Effector CD8-positive, alpha-beta T cell (primary cell): ENCODE measurements at regions not wholly inside any gene's neighbourhood (a gene's known extent, or its start where the extent isn't known, plus 50 kb on each side); places are given as distances from the start of the nearest gene placed in this dataset.

Experiments
- DNase-seq: peaks from one replicate; lab custom pipeline; 2025; lab: John Stamatoyannopoulos, UW

- no peak for DNase-seq
These were observed 52.5 kb upstream of the C9orf72 start for GRCh38 chr9:27625751-27626150.

- DNase-seq: no peak
These were observed 53.2 kb upstream of the C9orf72 start for GRCh38 chr9:27626244-27627187.

DNA sequence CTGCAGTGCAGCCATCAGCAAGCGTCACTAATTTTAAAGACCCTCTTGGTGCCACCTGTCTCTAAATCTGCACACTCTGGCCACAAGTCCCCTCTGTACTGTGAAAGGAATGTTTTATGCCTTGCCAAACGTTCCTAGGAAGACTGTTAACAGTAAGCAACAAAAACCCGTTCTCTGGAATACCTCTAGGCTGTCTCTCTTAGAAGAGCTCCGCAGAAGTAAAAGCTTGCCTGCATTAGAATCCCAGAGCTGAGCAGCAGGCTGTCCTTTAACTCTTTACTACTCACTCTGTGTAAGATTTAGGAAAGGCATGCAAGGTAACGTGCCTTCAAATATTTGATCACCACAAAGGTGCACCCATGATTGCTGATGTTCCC is 53.9 kb upstream of the C9orf72 start:
- no peak for DNase-seq

- DNase-seq: no peak
These were observed 55.0 kb upstream of the C9orf72 start for GRCh38 chr9:27628311-27628710.

GRCh38 chr9:27629425-27629824 is 56.1 kb upstream of the C9orf72 start:
- no peak for DNase-seq

DNA sequence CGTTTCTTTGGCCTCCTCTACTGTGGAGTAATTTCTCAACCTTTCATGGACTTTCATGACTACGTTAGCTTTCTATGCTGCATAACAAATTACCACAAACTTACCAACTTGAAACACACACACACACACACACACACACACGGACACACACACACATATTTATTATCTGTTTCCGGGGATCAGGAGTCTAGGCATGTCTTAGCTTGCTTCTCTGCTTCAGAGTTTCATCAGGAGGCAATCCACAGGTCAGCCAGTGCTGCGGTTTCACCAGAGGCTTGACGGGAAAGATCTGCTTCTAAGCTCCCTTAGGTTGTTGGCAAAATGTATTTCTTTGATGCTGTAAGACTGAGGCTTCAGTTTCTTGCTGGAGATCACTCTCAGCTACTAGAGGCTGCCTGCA is 59.0 kb upstream of the C9orf72 start:
- DNase-seq: no peak

GRCh38 chr9:27633764-27634163 is 60.5 kb upstream of the C9orf72 start:
- no peak for DNase-seq

DNA sequence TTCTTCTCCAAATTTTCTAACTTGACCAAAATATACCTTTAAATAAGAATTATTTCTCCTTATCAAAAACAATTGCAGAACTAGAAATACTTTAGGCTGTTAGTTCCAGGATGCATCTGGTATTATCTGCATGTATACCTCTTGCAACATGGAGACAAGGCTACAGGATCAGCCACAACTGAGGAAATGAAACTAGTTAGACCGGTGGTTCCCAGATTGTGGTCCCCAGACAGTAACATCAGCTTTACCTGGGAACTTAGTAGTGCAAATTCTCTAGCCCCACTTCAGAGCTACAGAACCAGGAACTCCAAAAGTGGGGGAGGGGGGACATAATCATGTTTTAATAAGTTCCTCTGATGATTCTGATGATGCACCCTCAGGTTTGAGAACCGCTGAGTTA is 61.6 kb upstream of the C9orf72 start:
- no peak for DNase-seq

DNA sequence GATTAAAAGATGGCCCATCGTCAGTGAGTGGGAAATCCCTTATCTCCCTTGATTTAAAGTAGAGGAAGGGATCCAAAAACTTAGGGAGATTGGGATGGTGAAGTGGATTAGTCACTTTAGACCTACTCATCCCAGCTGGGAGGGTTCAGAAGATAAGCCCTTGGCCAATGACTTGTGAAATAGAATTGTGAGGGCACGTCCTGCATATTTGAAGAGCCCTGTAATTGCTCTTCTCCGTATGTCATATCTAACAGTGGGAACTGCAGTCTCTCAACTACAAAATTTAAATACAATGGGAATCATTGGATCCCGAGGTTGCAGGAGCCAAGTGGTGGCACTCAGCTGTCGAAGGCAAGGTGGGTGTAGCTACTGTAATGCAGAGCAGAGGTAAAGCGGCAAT is 65.4 kb upstream of the C9orf72 start:
- no peak for DNase-seq

GRCh38 chr9:27645161-27645840 is 72.0 kb upstream of the C9orf72 start:
- no peak for DNase-seq

GRCh38 chr9:27653246-27653645 is 80.0 kb upstream of the C9orf72 start:
- DNase-seq: no peak

- no peak for DNase-seq
These were observed 80.7 kb upstream of the C9orf72 start for GRCh38 chr9:27653957-27654356.

DNA sequence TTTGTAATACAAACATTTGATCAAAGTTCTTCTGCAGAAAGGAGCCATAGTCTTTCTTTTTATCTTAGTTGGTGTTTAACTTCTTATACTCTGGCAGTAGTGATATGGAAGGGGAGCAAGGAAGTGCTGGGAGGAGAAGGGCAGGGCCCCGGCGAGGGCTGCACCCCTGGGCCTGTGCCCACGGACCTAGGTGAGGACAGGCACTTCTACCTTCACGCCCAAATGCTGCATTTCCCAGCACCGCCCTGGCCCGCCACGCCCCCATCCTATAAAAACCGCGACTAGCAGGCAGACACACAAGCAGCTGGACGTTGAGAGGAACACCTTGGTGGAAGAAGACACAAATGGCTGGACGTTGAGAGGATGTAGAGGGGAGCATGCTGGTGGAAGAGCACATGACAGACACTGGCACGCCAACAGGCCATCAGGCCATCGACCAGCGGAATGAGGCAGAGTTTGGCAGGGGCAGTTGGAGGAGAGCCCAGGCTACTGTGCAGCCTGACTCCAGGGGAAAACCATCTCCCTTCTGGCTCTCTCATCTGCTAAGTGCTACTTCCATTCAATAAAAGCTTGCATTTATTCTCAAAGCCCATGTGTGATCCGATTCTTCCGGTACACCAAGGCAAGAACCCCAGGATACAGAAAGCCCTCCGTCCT is 81.5 kb upstream of the C9orf72 start:
- DNase-seq: no peak

DNA sequence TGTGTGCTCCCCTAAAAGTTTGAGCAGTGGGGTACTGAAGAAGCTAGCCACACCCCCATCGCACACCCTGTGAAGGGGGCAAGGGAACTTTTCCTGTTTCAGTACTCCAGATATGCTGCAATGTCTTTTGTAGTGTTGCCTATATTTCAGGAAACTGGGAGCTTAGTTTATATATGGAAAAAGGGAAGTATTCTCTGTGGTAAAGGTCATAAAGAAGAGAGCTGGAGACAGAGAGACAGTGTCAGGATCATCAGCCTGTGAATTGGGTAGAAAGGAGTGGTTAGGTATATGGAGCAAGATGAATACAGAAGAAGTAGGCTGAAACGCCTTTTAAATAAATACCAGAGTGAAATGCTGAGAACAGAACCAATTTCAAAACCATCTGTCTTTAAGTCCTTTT is 82.2 kb upstream of the C9orf72 start:
- DNase-seq: no peak

DNA sequence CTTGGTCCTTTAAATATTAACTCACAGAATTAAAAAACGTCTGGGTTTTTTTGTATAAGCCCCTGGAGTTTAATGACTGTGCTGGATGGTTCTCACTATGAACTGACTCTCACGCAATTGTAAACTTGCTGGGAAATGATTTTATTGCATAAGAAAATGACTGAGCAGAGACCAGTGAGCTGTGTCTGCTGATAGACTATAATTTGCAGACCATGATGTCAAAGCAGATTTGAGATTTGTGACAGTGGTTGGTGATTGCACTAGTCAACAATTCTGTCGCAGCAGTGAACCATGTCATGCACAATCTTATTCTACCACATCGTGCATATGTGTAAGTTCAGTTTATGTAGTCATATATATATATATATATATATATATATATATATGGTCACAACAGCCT is 85.7 kb upstream of the C9orf72 start:
- no peak for DNase-seq

GRCh38 chr9:27659571-27659970 is 86.3 kb upstream of the C9orf72 start:
- no peak for DNase-seq

GRCh38 chr9:27660148-27660547 is 86.9 kb upstream of the C9orf72 start:
- no peak for DNase-seq

DNA sequence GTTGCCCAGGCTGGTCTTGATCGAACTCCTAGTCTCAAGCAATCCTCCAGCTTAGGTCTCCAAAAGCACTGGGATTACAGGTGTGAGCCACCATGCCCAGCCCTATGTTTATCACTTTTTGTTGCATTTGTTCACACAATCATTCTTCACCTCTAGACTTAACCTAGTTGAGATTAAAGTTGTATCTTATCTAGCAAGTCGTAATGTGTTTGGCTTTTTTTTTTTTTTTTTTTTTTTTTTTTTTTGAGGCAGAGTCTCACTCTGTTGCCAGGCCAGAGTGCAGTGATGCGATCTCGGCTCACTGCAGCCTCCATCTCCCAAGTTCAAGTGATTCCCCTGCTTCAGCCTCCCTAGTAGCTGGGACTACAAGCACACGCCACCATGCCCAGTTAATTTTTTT is 90.2 kb upstream of the C9orf72 start:
- DNase-seq: no peak

DNA sequence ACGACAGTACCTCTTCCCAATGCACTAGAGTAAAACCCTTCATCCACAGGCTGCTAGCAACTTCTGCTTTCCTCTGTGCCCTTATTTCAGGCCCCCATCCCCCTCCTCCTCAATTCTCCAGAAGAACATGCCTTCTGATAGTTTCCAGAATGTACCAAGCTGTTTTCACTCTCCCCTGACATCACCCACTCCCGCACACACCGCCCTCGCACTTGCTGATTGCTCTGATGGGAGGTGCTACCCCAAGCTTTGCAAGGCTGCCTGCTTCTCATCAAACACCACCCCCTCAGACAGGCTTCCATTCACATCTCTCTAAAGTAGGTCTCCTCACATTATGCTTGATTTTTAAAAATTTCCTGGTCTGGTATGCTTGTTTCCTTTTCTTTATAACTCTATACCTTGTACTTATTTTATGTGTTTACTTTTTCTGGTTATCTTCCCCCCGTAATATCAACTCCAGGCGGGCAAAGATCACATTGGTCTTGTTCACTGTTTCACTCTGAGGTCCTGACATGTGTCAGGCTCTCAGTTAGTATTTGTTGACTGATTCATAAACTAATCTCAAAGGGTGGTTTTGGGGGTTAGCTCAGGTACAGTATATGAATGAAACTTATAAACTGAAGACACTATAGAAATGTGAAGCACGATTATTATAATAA is 91.0 kb upstream of the C9orf72 start:
- no peak for DNase-seq

GRCh38 chr9:27665136-27665535 is 91.9 kb upstream of the C9orf72 start:
- no peak for DNase-seq

GRCh38 chr9:27668280-27668679 is 95.0 kb upstream of the C9orf72 start:
- DNase-seq: no peak

DNA sequence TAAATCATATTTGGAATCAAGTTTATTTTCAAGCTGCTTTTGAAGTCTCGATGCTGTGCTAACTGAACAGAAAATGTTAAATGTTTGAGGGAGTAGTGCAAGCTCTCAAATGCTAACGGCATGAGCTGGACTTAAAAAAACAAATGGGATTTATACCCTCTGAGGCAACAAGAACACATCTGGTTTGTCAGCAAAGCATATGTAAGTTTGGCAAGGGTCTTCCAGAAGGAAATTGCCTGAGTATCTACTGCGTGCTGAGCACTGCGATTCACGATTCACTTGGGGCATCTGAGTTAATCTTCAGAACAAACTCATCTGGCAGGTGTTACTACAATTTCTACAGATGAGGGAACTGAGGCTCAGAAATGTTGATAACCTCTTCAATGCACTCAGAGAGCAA is 98.4 kb upstream of the C9orf72 start:
- no peak for DNase-seq
